ENCODE measurements at regions not wholly inside any gene's neighbourhood (a gene's known extent, or its start where the extent isn't known, plus 50 kb on each side); places are given as distances from the start of the nearest gene placed in this dataset.

DNA sequence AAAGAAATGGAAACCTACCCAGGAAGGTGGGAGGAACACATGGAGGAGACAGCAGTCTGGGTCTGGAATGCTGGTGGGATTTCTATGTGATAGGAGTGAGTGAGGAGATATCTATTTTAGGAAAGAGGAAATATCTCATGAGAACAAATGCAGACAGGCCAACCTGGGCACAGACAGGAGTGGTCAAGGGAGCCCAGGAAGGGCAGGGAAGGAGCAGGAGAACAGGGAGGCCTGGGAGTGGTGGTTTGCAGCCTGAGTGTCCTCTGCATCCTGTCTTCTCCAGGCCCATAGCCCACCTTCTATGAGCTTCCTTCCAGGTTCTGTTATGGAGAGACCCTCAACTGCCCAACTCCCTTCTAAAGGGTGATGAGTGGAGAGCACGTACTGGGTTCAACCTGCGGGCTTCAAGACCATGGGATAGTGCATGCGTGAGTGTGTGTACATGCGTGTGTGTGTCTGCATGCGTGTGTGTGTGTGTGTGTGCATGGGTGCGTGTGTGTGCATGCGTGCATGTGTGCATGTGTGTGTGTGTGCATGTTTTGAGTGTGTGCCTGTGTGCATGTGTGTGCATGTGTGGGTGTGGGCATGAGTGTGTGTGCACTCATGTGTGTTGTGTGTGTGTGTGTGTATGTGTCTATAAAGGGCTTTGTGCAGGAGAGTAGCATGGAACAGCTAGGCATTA, 200.1 kb downstream of the CXCL12 start:
- TF ChIP-seq CTCF (IDR thresholded peaks at IDR 0.05) (no peak), POLR2A (IDR thresholded peaks at IDR 0.05) (no peak)
